Activated CD8-positive, alpha-beta T cell treated with anti-CD3 and anti-CD28 coated beads, Interleukin-2, amount 10 ng/mL, durations not matched to agents 7 days and 5 days (primary cell): ENCODE measurements at regions not wholly inside any gene's neighbourhood (a gene's known extent, or its start where the extent isn't known, plus 50 kb on each side); places are given as distances from the start of the nearest gene placed in this dataset.

Source experiments
- ATAC-seq: fragments of 150-1000 bp; cut with Tn5 transposase; one replicate; pipeline ENCODE4 v1.10.0; 2021; ENCODE audit warnings: moderate library complexity
- CTCF ChIA-PET: fragments of 350-600 bp; sonication (Branson Sonifier 250); formaldehyde crosslinking; loops from one replicate; lab custom pipeline; 2021; ENCODE audit warnings: antibody characterized with exemption; lab: Charles Lee
- POLR2A ChIA-PET: fragments of 350-600 bp; sonication (Branson Sonifier 250); formaldehyde crosslinking; loops from one replicate; lab custom pipeline; 2021; ENCODE audit warnings: antibody characterized with exemption; lab: Charles Lee
- DNase-seq: peaks from one replicate; pipeline ENCODE4 v3.0.0-alpha.2; 2020
- H3K27ac Mint-ChIP-seq: one replicate; pipeline ENCODE4 v1.8.0; 2021; ENCODE audit warnings: mild to moderate bottlenecking, mixed read lengths
- H3K27me3 Mint-ChIP-seq: one replicate; pipeline ENCODE4 v1.8.0; 2021; ENCODE audit warnings: low read depth, mixed read lengths
- H3K36me3 Mint-ChIP-seq: one replicate; pipeline ENCODE4 v1.8.0; 2021; ENCODE audit warnings: low read depth, mixed read lengths
- H3K4me1 Mint-ChIP-seq: one replicate; pipeline ENCODE4 v1.8.0; 2021; ENCODE audit warnings: low read depth, mixed read lengths
- H3K4me3 Mint-ChIP-seq: one replicate; pipeline ENCODE4 v1.8.0; 2021; ENCODE audit warnings: mild to moderate bottlenecking, mixed read lengths
- H3K9me3 Mint-ChIP-seq: one replicate; pipeline ENCODE4 v1.8.0; 2022; ENCODE audit warnings: mixed read lengths; ENCODE audit not compliant: insufficient read depth

DNA sequence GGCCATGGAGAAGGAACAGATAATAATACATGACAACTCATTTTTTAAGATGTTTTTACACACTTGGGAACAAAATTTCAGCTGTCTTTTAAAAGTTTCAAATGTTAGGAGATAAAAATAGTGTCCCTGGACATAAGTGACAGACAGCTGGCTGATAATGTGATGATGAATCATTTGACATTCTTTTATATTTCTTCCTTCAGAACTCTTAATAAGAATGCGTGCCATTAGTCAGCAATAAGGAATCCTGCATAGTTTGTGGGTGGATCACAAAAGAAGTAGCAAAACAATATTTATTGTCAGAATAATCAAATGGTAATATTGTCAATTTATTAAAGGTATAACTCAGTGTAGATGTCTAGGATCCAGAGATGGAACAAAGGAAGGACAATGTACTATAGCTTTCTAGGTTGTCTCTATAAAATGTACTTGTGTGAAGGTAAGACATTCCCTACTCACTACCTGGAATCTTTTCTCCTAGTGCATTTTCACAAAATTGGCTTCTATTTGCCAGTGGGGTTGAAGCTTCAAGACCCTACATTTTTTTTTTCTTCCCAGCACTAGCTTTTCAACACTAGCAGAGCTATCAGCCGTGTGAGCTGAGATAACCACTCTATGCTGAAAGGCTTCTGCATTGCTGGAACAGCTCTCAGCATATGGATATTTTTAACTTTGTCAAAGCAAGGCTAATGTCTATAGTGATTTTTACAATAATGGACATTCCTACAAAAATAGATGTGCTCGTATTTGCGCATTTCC, 175.6 kb upstream of the SLITRK6 start:
- peaks cover 5% of the 10 kb centered on the region for H3K9me3 Mint-ChIP-seq
- H3K4me3 Mint-ChIP-seq = no peak overlapping the region
- ChIA-PET CTCF (no interaction called here), POLR2A (no interaction called here)
- ATAC-seq (no peak), DNase-seq (no peak)
- H3K27ac Mint-ChIP-seq = no peak overlapping the region
- no peaks in the 10 kb centered on the region for H3K4me1 Mint-ChIP-seq
- no peaks in the 10 kb centered on the region for H3K36me3 Mint-ChIP-seq
- H3K27me3 Mint-ChIP-seq = no peaks in the 10 kb centered on the region

GRCh38 chr13:85970727-85971126, 171.5 kb upstream of the SLITRK6 start:
- H3K9me3 Mint-ChIP-seq = no peaks in the 10 kb centered on the region
- no peak for ATAC-seq
- H3K36me3 Mint-ChIP-seq = no peaks in the 10 kb centered on the region
- H3K27ac Mint-ChIP-seq = no peak overlapping the region
- DNase-seq = no peak
- POLR2A ChIA-PET = no interaction called here
- no peaks in the 10 kb centered on the region for H3K4me1 Mint-ChIP-seq
- H3K4me3 Mint-ChIP-seq = no peak overlapping the region
- CTCF ChIA-PET = no interaction called here
- no peaks in the 10 kb centered on the region for H3K27me3 Mint-ChIP-seq

- ATAC-seq = no peak
- Mint-ChIP-seq H3K4me1 (no peaks in the 10 kb centered on the region), H3K36me3 (no peaks in the 10 kb centered on the region), H3K27me3 (no peaks in the 10 kb centered on the region), H3K9me3 (no peaks in the 10 kb centered on the region), H3K4me3 (no peak overlapping the region), H3K27ac (no peak overlapping the region)
- CTCF ChIA-PET = no interaction called here
- no peak for DNase-seq
- POLR2A ChIA-PET = no interaction called here
Observed at GRCh38 chr13:85969331-85969730, 170.1 kb upstream of the SLITRK6 start.

DNA sequence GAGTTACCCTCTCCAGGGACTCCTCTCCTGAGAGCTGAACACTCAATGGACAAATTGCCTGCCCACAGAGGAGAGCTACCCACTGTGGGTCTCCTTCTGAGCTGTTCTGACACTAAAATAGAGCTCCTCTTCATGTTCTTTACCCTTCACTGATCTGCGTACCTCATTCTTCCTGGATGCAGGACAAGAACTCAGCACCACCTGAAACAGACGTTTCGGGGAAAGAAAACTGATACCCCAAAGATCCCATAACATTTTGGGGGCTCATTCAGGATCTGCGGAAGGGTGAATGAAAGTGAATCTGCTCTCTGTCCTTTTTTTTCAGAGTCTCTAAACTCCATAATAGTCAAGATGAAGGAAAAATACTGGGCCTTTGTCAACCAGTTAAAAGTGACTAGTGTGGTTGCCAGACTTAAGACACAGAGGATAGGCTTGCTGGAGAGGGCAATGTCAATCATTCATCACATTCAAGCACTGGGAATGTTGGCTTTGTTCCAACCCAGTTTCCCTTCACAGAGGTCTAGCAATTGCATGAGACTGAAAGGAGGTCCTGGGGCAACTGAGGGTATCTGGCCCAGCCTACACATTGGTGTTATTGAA, 136.7 kb upstream of the SLITRK6 start:
- H3K4me1 Mint-ChIP-seq = no peaks in the 10 kb centered on the region
- POLR2A ChIA-PET = no interaction called here

GRCh38 chr13:85930108-85930507, 130.9 kb upstream of the SLITRK6 start:
- CTCF ChIA-PET = no interaction called here

More for the DNA sequence above, 136.7 kb upstream of the SLITRK6 start:
- Mint-ChIP-seq H3K9me3 (peaks cover 29% of the 10 kb centered on the region), H3K27me3 (no peaks in the 10 kb centered on the region), H3K4me3 (no peak overlapping the region), H3K27ac (no peak overlapping the region), H3K36me3 (no peaks in the 10 kb centered on the region)
- CTCF ChIA-PET = no interaction called here
- ATAC-seq = no peak
- DNase-seq = no peak

DNA sequence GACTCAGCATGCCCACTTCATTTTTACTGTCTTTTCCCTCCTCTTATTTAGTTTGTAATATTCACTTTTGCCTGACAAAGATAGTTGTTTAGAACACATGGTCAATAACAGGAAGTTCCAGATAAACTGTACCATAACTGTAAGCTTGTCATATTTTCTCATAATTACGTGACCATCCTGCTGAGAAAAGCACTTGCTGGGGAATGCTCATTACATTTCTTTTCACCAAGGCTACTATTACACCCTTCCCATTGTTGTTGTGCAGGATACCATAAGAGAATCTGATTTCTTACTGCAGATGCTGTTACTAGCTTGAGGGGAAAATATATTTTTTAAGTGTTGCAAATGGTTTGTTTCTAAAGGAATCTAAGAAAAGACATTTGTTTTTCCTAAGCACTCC, 111.7 kb upstream of the SLITRK6 start:
- peaks cover 24% of the 10 kb centered on the region for H3K9me3 Mint-ChIP-seq
- ChIA-PET CTCF (no interaction called here), POLR2A (no interaction called here)
- H3K4me3 Mint-ChIP-seq = no peak overlapping the region
- DNase-seq (no peak), ATAC-seq (no peak)
- no peaks in the 10 kb centered on the region for H3K36me3 Mint-ChIP-seq
- H3K27ac Mint-ChIP-seq = no peak overlapping the region
- no peaks in the 10 kb centered on the region for H3K27me3 Mint-ChIP-seq
- H3K4me1 Mint-ChIP-seq = no peaks in the 10 kb centered on the region

More at GRCh38 chr13:85930108-85930507, 130.9 kb upstream of the SLITRK6 start:
- ATAC-seq (no peak), DNase-seq (no peak)
- Mint-ChIP-seq H3K4me3 (no peak overlapping the region), H3K9me3 (peaks cover 17% of the 10 kb centered on the region), H3K4me1 (no peaks in the 10 kb centered on the region), H3K27ac (no peak overlapping the region), H3K36me3 (no peaks in the 10 kb centered on the region), H3K27me3 (no peaks in the 10 kb centered on the region)
- POLR2A ChIA-PET = no interaction called here

DNA sequence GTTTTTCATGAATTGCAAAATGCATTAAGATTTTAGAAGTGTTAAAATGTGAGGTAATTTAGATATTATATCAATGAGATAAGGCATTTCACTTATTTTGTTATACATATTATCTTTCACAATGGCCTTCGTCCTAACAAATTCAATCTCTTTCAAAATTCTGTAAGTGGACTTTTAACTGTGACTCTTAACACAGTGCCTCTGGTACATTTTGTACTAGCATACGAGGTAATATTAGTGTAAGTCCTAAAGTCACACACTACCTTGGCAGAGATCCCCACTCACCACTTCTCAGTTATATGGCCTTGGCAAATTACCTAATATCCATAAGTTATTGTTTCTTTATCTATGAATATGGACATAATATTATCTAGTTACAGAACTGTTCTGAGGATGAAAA, 101.3 kb upstream of the SLITRK6 start:
- ChIA-PET CTCF (no interaction called here), POLR2A (no interaction called here)
- Mint-ChIP-seq H3K27ac (no peak overlapping the region), H3K4me1 (no peaks in the 10 kb centered on the region), H3K27me3 (no peaks in the 10 kb centered on the region), H3K36me3 (no peaks in the 10 kb centered on the region), H3K4me3 (no peak overlapping the region), H3K9me3 (no peaks in the 10 kb centered on the region)
- DNase-seq = no peak
- ATAC-seq = no peak

DNA sequence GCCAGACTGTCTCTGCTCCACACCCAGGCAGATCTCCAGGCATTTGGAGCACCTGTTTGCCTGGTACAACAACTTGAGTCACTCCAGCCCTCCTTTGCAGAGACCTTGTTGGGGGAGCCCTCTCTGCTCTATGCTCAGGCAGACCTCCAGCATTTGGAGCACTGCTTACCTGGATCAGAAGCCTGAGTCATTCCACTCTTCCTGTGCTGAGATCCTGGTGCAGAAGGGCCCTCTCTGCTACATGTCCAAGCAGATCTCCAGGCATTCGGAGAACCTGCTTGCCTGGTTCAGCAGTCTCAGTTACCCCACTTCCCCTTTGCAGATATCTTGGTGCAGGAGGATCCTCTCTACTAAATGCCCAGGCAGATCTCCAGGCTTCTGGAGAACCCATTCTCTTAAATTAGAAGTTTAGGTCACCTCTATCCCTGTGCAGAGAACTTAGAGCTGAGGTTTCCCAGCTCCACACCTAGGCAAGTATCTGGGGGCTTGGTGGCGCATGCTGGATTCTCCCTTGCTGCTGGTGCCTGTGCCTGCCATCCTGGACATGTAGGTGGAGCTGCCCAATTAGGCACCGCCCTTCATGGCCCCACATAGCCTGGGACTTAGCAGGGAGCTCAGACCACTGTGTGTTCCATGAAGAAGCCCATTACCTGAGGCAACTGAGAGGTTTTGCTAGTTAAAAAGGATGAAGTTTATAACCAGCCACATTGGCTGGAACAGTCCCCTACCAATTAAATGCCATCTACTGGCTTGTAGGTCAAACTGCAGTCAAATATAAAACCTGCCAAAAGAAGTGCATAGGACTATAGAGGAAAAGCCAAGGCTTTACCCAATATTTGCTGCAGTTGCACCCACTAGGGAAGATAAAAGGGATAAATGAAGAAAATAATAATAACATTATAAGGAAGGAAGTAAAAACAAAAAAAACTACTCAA, 97.6 kb upstream of the SLITRK6 start:
- no peaks in the 10 kb centered on the region for H3K27me3 Mint-ChIP-seq
- no peak overlapping the region for H3K4me3 Mint-ChIP-seq
- H3K4me1 Mint-ChIP-seq = no peaks in the 10 kb centered on the region
- no peaks in the 10 kb centered on the region for H3K36me3 Mint-ChIP-seq
- ATAC-seq (no peak), DNase-seq (no peak)
- no peaks in the 10 kb centered on the region for H3K9me3 Mint-ChIP-seq
- H3K27ac Mint-ChIP-seq = no peak overlapping the region
- ChIA-PET POLR2A (no interaction called here), CTCF (no interaction called here)

GRCh38 chr13:85887406-85887805, 88.2 kb upstream of the SLITRK6 start:
- Mint-ChIP-seq H3K4me3 (no peak overlapping the region), H3K4me1 (no peaks in the 10 kb centered on the region), H3K27me3 (no peaks in the 10 kb centered on the region), H3K27ac (no peak overlapping the region), H3K36me3 (no peaks in the 10 kb centered on the region), H3K9me3 (no peaks in the 10 kb centered on the region)
- CTCF ChIA-PET = no interaction called here
- POLR2A ChIA-PET = no interaction called here
- no peak for DNase-seq
- no peak for ATAC-seq

GRCh38 chr13:85879014-85879413, 79.8 kb upstream of the SLITRK6 start:
- Mint-ChIP-seq H3K27me3 (no peaks in the 10 kb centered on the region), H3K36me3 (no peaks in the 10 kb centered on the region), H3K4me3 (no peak overlapping the region), H3K9me3 (no peaks in the 10 kb centered on the region), H3K27ac (no peak overlapping the region), H3K4me1 (no peaks in the 10 kb centered on the region)
- ATAC-seq (no peak), DNase-seq (no peak)
- POLR2A ChIA-PET = no interaction called here
- CTCF ChIA-PET = no interaction called here

GRCh38 chr13:85864963-85865530, 65.8 kb upstream of the SLITRK6 start:
- CTCF ChIA-PET = no interaction called here
- ATAC-seq = no peak
- Mint-ChIP-seq H3K27me3 (no peaks in the 10 kb centered on the region), H3K27ac (no peak overlapping the region), H3K9me3 (peaks cover 5% of the 10 kb centered on the region), H3K4me3 (no peak overlapping the region), H3K4me1 (no peaks in the 10 kb centered on the region), H3K36me3 (no peaks in the 10 kb centered on the region)
- DNase-seq = no peak
- POLR2A ChIA-PET = no interaction called here
